ENCODE measurements at regions not wholly inside any gene's neighbourhood (a gene's known extent, or its start where the extent isn't known, plus 50 kb on each side); places are given as distances from the start of the nearest gene placed in this dataset.
A peak's percentile ranks its signal among the peaks of the same experiment; 100 is the strongest.

DNA sequence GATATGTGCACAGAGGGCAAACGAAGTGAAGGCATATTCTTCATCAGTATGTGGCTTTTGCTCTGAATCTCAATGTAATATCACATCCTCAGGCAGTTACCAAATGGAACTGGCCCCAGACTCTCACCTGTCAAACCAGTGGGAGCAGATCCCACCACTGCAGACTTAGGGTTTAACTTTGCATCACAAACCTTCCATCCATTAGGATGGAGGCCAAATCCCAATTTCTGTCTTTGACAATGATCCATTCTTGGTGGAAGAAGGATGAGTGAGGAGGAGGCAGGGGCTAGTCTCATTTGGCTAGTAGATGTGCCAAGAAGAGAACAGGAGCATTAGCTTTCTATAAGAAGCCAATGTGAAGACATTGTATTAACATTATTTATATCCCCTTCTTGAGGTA lies 413.5 kb upstream of the SPRY2 start:
- ChIA-PET POLR2A (no interaction called here), CTCF (no interaction called here)
- no peaks in the 10 kb centered on the region for H3K9me3 ChIP-seq (ENCODE audit: control extremely low read depth in 1 of 5, control insufficient read depth in 4 of 5, insufficient read depth in 2 of 5, low read depth in 1 of 5, low read length in 4 of 5)
- H3K4me1 ChIP-seq (ENCODE audit: control extremely low read depth in 1 of 4, control insufficient read depth in 4 of 4, insufficient read depth in 4 of 4, low read length in 3 of 4): no peaks in the 10 kb centered on the region
- WGBS (ENCODE audit: insufficient coverage): 100% methylated on average over 1 of the region's 1 CpG
- no peaks in the 10 kb centered on the region for H3K27me3 ChIP-seq (replicated peaks in 2 of 5; ENCODE audit: control insufficient read depth in 4 of 5, insufficient read depth in 5 of 5, low read length in 4 of 5)
- H3K36me3 ChIP-seq (ENCODE audit: control insufficient read depth in 4 of 4, insufficient read depth in 4 of 4, low read length in 3 of 4): no peaks in the 10 kb centered on the region
- no peak overlapping the region for H3K27ac ChIP-seq (ENCODE audit: insufficient read depth in 1 of 2, low read depth in 1 of 2, low read length in 2 of 2, poor library complexity in 1 of 2, severe bottlenecking in 2 of 2)
- H3K4me3 ChIP-seq (ENCODE audit: control insufficient read depth in 1 of 7, extremely low read depth in 1 of 7, insufficient read depth in 4 of 7, low read depth in 2 of 7, low read length in 6 of 7): no peak overlapping the region
- DNase-seq: no peak

GRCh38 chr13:80753866-80754265 lies 412.9 kb upstream of the SPRY2 start:
- WGBS (ENCODE audit: insufficient coverage): 93% methylated on average over 3 of the region's 3 CpGs
- H3K4me3 ChIP-seq (ENCODE audit: control insufficient read depth in 1 of 7, extremely low read depth in 1 of 7, insufficient read depth in 4 of 7, low read depth in 2 of 7, low read length in 6 of 7): no peak overlapping the region
- no peak overlapping the region for H3K27ac ChIP-seq (ENCODE audit: insufficient read depth in 1 of 2, low read depth in 1 of 2, low read length in 2 of 2, poor library complexity in 1 of 2, severe bottlenecking in 2 of 2)
- no peaks in the 10 kb centered on the region for H3K36me3 ChIP-seq (ENCODE audit: control insufficient read depth in 4 of 4, insufficient read depth in 4 of 4, low read length in 3 of 4)
- no peak for DNase-seq
- no peaks in the 10 kb centered on the region for H3K27me3 ChIP-seq (replicated peaks in 2 of 5; ENCODE audit: control insufficient read depth in 4 of 5, insufficient read depth in 5 of 5, low read length in 4 of 5)
- CTCF ChIA-PET: no interaction called here
- no peaks in the 10 kb centered on the region for H3K9me3 ChIP-seq (ENCODE audit: control extremely low read depth in 1 of 5, control insufficient read depth in 4 of 5, insufficient read depth in 2 of 5, low read depth in 1 of 5, low read length in 4 of 5)
- no peaks in the 10 kb centered on the region for H3K4me1 ChIP-seq (ENCODE audit: control extremely low read depth in 1 of 4, control insufficient read depth in 4 of 4, insufficient read depth in 4 of 4, low read length in 3 of 4)
- POLR2A ChIA-PET: no interaction called here

DNA sequence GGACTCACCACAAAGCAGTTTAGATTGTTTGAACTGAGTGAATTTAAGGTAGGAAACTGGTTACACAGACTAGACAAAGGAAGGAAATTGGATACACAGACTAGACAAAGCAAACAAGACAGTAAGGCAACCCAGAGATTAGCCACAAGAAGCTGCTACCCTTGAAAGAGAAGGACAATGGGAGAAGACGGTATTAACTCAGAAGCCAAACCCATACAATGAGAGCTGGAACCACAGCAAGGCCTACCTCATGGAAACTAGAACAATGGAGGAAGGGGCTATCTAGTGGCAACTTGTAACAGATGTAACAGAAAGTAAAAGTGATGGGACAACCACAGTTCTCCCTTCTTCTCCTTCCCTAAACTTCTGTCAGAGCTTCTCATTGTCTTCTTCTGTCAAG lies 410.9 kb upstream of the SPRY2 start:
- Histone ChIP-seq H3K9me3 (ENCODE audit: control extremely low read depth in 1 of 5, control insufficient read depth in 4 of 5, insufficient read depth in 2 of 5, low read depth in 1 of 5, low read length in 4 of 5) (no peaks in the 10 kb centered on the region), H3K27me3 (replicated peaks in 2 of 5; ENCODE audit: control insufficient read depth in 4 of 5, insufficient read depth in 5 of 5, low read length in 4 of 5) (no peaks in the 10 kb centered on the region), H3K27ac (ENCODE audit: insufficient read depth in 1 of 2, low read depth in 1 of 2, low read length in 2 of 2, poor library complexity in 1 of 2, severe bottlenecking in 2 of 2) (no peak overlapping the region), H3K36me3 (ENCODE audit: control insufficient read depth in 4 of 4, insufficient read depth in 4 of 4, low read length in 3 of 4) (no peaks in the 10 kb centered on the region), H3K4me3 (ENCODE audit: control insufficient read depth in 1 of 7, extremely low read depth in 1 of 7, insufficient read depth in 4 of 7, low read depth in 2 of 7, low read length in 6 of 7) (no peak overlapping the region), H3K4me1 (ENCODE audit: control extremely low read depth in 1 of 4, control insufficient read depth in 4 of 4, insufficient read depth in 4 of 4, low read length in 3 of 4) (no peaks in the 10 kb centered on the region)
- no CpG with 5 or more reads among the region's 1 CpG for WGBS (ENCODE audit: insufficient coverage)
- POLR2A ChIA-PET: no interaction called here
- no peak for DNase-seq
- CTCF ChIA-PET: interaction anchor here (0.6 to 1.6 kb wide), 2 partner anchors 8 to 1111 kb away, joined by 3 to 6 read pairs; no protein-coding TSS in a partner anchor

DNA sequence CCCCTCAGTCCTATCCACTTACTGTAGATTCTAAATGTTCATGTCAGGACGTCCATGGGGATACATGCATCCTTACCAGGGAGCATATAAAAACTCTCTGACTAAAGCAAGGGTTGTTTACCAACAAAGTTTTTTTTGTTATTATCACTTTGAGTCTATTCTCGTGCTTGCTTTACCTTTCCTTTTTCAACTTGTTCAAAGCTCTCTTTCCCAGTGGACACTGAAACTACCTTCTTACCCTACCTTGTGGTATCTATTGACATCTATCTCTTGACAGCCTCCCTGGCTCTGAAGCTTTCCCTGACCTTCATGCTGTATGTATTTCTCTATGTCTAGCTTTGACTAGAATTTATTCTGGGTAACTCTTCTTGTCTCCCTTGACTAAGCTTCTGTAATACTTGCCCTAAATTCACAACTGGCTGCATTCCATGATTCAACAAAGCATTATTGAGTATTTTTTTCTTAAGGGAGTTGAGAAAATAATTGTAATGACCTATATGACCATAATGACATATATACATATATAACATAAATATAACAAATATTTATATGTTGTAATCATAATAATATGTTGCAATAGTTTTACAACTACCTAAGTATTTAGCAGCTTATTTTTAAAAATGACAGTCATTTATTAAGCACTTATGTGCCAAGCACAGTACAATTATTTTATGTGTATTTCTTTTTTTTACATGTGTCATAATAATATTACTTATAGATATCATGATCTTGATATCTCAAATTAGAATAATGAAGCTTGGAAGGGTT lies 403.4 kb upstream of the SPRY2 start:
- 100% methylated on average over 2 of the region's 2 CpGs for WGBS (ENCODE audit: insufficient coverage)
- Histone ChIP-seq H3K4me1 (ENCODE audit: control extremely low read depth in 1 of 4, control insufficient read depth in 4 of 4, insufficient read depth in 4 of 4, low read length in 3 of 4) (peaks cover 0 to 8% (median 3%) of the 10 kb centered on the region in 4 experiments), H3K27ac (ENCODE audit: insufficient read depth in 1 of 2, low read depth in 1 of 2, low read length in 2 of 2, poor library complexity in 1 of 2, severe bottlenecking in 2 of 2) (no peak overlapping the region), H3K36me3 (ENCODE audit: control insufficient read depth in 4 of 4, insufficient read depth in 4 of 4, low read length in 3 of 4) (no peaks in the 10 kb centered on the region), H3K4me3 (ENCODE audit: control insufficient read depth in 1 of 7, extremely low read depth in 1 of 7, insufficient read depth in 4 of 7, low read depth in 2 of 7, low read length in 6 of 7) (no peak overlapping the region), H3K27me3 (replicated peaks in 2 of 5; ENCODE audit: control insufficient read depth in 4 of 5, insufficient read depth in 5 of 5, low read length in 4 of 5) (no peaks in the 10 kb centered on the region), H3K9me3 (ENCODE audit: control extremely low read depth in 1 of 5, control insufficient read depth in 4 of 5, insufficient read depth in 2 of 5, low read depth in 1 of 5, low read length in 4 of 5) (no peaks in the 10 kb centered on the region)
- CTCF ChIA-PET: interaction anchor here (1.7 kb wide), 1 partner anchor 8 kb away, joined by 6 read pairs; no protein-coding TSS in a partner anchor
- no peak for DNase-seq
- POLR2A ChIA-PET: no interaction called here

DNA sequence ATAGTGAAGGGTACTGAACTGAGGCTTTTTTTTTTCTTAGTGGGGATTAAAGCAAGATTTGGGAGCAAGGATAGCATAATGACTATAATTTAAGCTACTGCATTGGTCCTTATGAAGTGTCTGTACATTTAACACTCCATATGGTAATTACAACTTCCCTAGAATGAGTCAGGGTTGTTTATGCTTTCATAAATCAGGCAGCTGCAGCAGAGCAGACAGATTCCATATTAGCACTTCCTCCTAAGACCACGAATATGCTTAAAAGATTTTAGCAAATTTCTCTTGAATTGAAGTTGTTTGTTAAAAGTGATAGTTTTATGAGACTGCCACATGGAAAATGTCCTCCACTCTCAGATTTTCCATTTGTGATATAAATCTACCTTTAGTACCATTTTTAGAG lies 401.1 kb upstream of the SPRY2 start:
- CTCF ChIA-PET: no interaction called here

DNA sequence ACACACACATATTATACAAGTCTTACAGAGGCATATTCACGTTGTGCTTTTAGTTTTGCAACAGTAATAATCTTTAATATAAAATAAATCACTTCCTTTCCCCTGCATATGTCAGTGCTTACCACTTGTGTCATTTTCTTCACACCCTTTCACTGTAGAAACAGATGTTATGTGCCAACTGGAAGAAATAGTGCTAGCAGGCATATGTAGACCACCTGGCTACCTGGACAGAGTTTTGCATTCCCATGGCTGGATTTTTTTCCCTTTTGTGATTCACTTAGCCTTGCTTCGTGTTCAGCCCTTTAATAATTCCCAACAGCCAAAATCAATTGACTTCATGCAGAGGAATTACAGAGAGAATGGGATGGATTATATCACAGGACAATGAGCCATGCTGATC lies 399.1 kb upstream of the SPRY2 start:
- Histone ChIP-seq H3K27me3 (replicated peaks in 2 of 5; ENCODE audit: control insufficient read depth in 4 of 5, insufficient read depth in 5 of 5, low read length in 4 of 5) (no peaks in the 10 kb centered on the region), H3K4me3 (ENCODE audit: control insufficient read depth in 1 of 7, extremely low read depth in 1 of 7, insufficient read depth in 4 of 7, low read depth in 2 of 7, low read length in 6 of 7) (no peak overlapping the region), H3K27ac (ENCODE audit: insufficient read depth in 1 of 2, low read depth in 1 of 2, low read length in 2 of 2, poor library complexity in 1 of 2, severe bottlenecking in 2 of 2) (no peak overlapping the region), H3K4me1 (ENCODE audit: control extremely low read depth in 1 of 4, control insufficient read depth in 4 of 4, insufficient read depth in 4 of 4, low read length in 3 of 4) (peaks cover 0 to 8% (median 3%) of the 10 kb centered on the region in 4 experiments), H3K9me3 (ENCODE audit: control extremely low read depth in 1 of 5, control insufficient read depth in 4 of 5, insufficient read depth in 2 of 5, low read depth in 1 of 5, low read length in 4 of 5) (peaks cover 0 to 5% (median 0%) of the 10 kb centered on the region in 5 experiments), H3K36me3 (ENCODE audit: control insufficient read depth in 4 of 4, insufficient read depth in 4 of 4, low read length in 3 of 4) (no peaks in the 10 kb centered on the region)
- ChIA-PET POLR2A (no interaction called here), CTCF (no interaction called here)
- WGBS (ENCODE audit: insufficient coverage): no CpG with 5 or more reads among the region's 2 CpGs
- no peak for DNase-seq

More for the DNA sequence above, 401.1 kb upstream of the SPRY2 start:
- no peak overlapping the region for H3K27ac ChIP-seq (ENCODE audit: insufficient read depth in 1 of 2, low read depth in 1 of 2, low read length in 2 of 2, poor library complexity in 1 of 2, severe bottlenecking in 2 of 2)
- H3K9me3 ChIP-seq (ENCODE audit: control extremely low read depth in 1 of 5, control insufficient read depth in 4 of 5, insufficient read depth in 2 of 5, low read depth in 1 of 5, low read length in 4 of 5): peaks cover 0 to 5% (median 0%) of the 10 kb centered on the region in 5 experiments
- no peak overlapping the region for H3K4me3 ChIP-seq (ENCODE audit: control insufficient read depth in 1 of 7, extremely low read depth in 1 of 7, insufficient read depth in 4 of 7, low read depth in 2 of 7, low read length in 6 of 7)
- DNase-seq: peak; percentile 29 to 86 (median 76)
- no CpG with 5 or more reads among the region's 1 CpG for WGBS (ENCODE audit: insufficient coverage)
- H3K27me3 ChIP-seq (replicated peaks in 2 of 5; ENCODE audit: control insufficient read depth in 4 of 5, insufficient read depth in 5 of 5, low read length in 4 of 5): no peaks in the 10 kb centered on the region
- POLR2A ChIA-PET: interaction anchor here (0.5 kb wide), 1 partner anchor 138 kb away, joined by 3 read pairs; no protein-coding TSS in a partner anchor
- H3K4me1 ChIP-seq (ENCODE audit: control extremely low read depth in 1 of 4, control insufficient read depth in 4 of 4, insufficient read depth in 4 of 4, low read length in 3 of 4): peaks cover 0 to 8% (median 3%) of the 10 kb centered on the region in 4 experiments
- H3K36me3 ChIP-seq (ENCODE audit: control insufficient read depth in 4 of 4, insufficient read depth in 4 of 4, low read length in 3 of 4): no peaks in the 10 kb centered on the region

DNA sequence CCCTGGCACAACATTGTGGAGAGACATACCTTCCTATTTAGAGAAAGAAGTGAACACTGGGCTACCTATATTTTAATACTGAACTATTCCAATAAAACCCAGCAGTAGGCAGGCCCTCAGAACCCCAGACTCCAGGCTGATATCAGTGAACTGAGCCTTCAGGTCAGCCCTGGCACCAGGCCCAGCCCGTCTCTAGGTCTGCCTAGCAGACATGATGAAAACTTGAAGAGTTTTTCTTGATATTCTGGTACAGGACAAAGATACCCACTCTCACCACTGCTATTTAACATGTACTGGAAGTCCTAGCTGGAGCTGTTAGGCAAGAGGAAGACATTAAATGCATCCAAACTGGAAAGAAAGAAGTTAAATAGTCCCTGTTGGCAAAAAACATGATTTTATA lies 396.6 kb upstream of the SPRY2 start:
- Histone ChIP-seq H3K4me1 (ENCODE audit: control extremely low read depth in 1 of 4, control insufficient read depth in 4 of 4, insufficient read depth in 4 of 4, low read length in 3 of 4) (peaks cover 0 to 8% (median 3%) of the 10 kb centered on the region in 4 experiments), H3K36me3 (ENCODE audit: control insufficient read depth in 4 of 4, insufficient read depth in 4 of 4, low read length in 3 of 4) (no peaks in the 10 kb centered on the region), H3K4me3 (ENCODE audit: control insufficient read depth in 1 of 7, extremely low read depth in 1 of 7, insufficient read depth in 4 of 7, low read depth in 2 of 7, low read length in 6 of 7) (no peak overlapping the region), H3K27me3 (replicated peaks in 2 of 5; ENCODE audit: control insufficient read depth in 4 of 5, insufficient read depth in 5 of 5, low read length in 4 of 5) (no peaks in the 10 kb centered on the region), H3K9me3 (ENCODE audit: control extremely low read depth in 1 of 5, control insufficient read depth in 4 of 5, insufficient read depth in 2 of 5, low read depth in 1 of 5, low read length in 4 of 5) (peaks cover 0 to 5% (median 0%) of the 10 kb centered on the region in 5 experiments), H3K27ac (ENCODE audit: insufficient read depth in 1 of 2, low read depth in 1 of 2, low read length in 2 of 2, poor library complexity in 1 of 2, severe bottlenecking in 2 of 2) (no peak overlapping the region)
- ChIA-PET POLR2A (no interaction called here), CTCF (no interaction called here)
- DNase-seq: no peak
- no CpG with 5 or more reads among the region's 1 CpG for WGBS (ENCODE audit: insufficient coverage)

All from common myeloid progenitor, CD34-positive (primary cell).